Fibroblast of lung (primary cell): ENCODE measurements at regions not wholly inside any gene's neighbourhood (a gene's known extent, or its start where the extent isn't known, plus 50 kb on each side); places are given as distances from the start of the nearest gene placed in this dataset.
"Not testable (repeated sequence)": the region's sequence is repeated elsewhere in the genome, so short reads cannot be mapped to it uniquely, and the experiment has no call there.

Source experiments
- EZH2 ChIP-seq: IDR thresholded peaks from 2 replicates; pipeline ENCODE4 v1.5.1; 2012; ENCODE audit warnings: low read length, control low read depth, mild to moderate bottlenecking; ENCODE audit errors: missing control alignments
- TF ChIP-seq, protein P1 (sequence below), 2 donors: IDR thresholded peaks in 1 of 2; conservative IDR thresholded peaks in 1 of 2; 1 replicate in 1 of 2; 2 replicates in 1 of 2; pipeline ENCODE4 v1.5.1; 2011 to 2012; ENCODE audit warnings: low read length in 2 of 2, control low read depth in 1 of 2, inconsistent platforms in 1 of 2, low read depth in 1 of 2, mild to moderate bottlenecking in 1 of 2

DNA sequence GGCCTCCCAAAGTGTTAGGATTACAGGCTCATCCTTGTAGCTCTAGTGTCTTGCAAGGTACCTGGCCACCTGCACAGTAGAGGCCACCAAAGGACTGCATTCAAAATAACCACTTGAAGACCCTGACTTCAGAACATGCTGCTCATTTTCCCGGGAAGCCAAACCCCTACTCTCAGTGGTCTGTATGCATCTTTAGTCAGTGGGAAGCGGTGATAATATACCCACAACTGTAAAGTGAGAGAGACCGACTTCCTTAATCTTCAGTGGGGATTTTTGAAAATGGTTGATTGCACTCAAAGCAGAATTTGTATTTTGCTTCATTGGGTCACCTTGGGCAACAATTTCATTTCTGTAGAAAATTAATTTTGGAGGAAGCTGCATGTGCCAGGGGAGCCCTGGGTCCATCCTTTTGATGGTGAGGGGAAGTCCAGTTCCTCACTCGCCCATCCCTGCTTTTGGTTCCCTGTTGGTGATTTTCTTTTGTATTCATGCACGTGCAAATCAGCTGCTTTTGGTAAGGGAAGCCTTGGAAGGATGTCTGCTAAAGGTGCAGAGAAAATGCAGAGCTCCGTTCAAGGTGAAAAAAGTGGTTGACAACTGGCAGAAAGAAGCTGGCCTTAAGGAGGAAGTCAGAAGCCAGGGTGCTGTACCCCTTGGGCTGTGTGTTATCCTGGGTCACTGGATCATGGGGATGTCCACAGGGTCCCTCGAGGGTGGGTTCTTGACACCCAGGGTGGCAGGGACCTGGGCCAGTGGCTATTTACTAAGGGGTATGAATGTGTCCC lies 59.5 kb downstream of the NPIPB11 start:
- TF ChIP-seq, protein P1, sequence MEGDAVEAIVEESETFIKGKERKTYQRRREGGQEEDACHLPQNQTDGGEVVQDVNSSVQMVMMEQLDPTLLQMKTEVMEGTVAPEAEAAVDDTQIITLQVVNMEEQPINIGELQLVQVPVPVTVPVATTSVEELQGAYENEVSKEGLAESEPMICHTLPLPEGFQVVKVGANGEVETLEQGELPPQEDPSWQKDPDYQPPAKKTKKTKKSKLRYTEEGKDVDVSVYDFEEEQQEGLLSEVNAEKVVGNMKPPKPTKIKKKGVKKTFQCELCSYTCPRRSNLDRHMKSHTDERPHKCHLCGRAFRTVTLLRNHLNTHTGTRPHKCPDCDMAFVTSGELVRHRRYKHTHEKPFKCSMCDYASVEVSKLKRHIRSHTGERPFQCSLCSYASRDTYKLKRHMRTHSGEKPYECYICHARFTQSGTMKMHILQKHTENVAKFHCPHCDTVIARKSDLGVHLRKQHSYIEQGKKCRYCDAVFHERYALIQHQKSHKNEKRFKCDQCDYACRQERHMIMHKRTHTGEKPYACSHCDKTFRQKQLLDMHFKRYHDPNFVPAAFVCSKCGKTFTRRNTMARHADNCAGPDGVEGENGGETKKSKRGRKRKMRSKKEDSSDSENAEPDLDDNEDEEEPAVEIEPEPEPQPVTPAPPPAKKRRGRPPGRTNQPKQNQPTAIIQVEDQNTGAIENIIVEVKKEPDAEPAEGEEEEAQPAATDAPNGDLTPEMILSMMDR (conservative IDR thresholded peaks at IDR 0.05 in 1 of 2, IDR thresholded peaks at IDR 0.05 in 1 of 2; ENCODE audit: low read depth in 1 of 2, low read length in 2 of 2) = not testable (repeated sequence)
- TF ChIP-seq EZH2 = not testable (repeated sequence)
